Liver (tissue), 3 donors: ENCODE measurements at regions not wholly inside any gene's neighbourhood (a gene's known extent, or its start where the extent isn't known, plus 50 kb on each side); places are given as distances from the start of the nearest gene placed in this dataset.

Experiments
- HNF4G ChIP-seq: IDR thresholded peaks from 2 replicates; pipeline ENCODE4 v1.6.1; 2016; ENCODE audit warnings: antibody characterized with exemption
- JUND ChIP-seq, 2 donors: IDR thresholded peaks; 2 replicates each; pipeline ENCODE4 v1.6.1; 2016; ENCODE audit warnings: antibody characterized with exemption in 2 of 2
- MAX ChIP-seq: IDR thresholded peaks from 2 replicates; pipeline ENCODE4 v1.6.1; 2016; ENCODE audit warnings: antibody characterized with exemption
- RXRA ChIP-seq, 2 donors: IDR thresholded peaks; 2 replicates each; pipeline ENCODE4 v1.6.1; 2017 to 2018; ENCODE audit warnings: antibody characterized with exemption in 2 of 2, mild to moderate bottlenecking in 1 of 2
- SP1 ChIP-seq: IDR thresholded peaks from 2 replicates; pipeline ENCODE4 v1.6.1; 2018; ENCODE audit warnings: antibody characterized with exemption, mild to moderate bottlenecking
- TAF1 ChIP-seq: conservative IDR thresholded peaks from 2 replicates; pipeline ENCODE4 v1.6.1; 2016; ENCODE audit warnings: antibody characterized with exemption, mild to moderate bottlenecking
- YY1 ChIP-seq: IDR thresholded peaks from 2 replicates; pipeline ENCODE4 v1.6.1; 2016; ENCODE audit warnings: antibody characterized with exemption, mild to moderate bottlenecking
- TF ChIP-seq, protein P1 (sequence below): fragments of 150-350 bp; IDR thresholded peaks from 2 replicates; pipeline ENCODE4 v1.5.1; 2017; ENCODE audit warnings: improper control_type of control experiment, low read depth, low read length; ENCODE audit not compliant: missing input control
- donor health status: healthy.
- donor health status: healthy.

DNA sequence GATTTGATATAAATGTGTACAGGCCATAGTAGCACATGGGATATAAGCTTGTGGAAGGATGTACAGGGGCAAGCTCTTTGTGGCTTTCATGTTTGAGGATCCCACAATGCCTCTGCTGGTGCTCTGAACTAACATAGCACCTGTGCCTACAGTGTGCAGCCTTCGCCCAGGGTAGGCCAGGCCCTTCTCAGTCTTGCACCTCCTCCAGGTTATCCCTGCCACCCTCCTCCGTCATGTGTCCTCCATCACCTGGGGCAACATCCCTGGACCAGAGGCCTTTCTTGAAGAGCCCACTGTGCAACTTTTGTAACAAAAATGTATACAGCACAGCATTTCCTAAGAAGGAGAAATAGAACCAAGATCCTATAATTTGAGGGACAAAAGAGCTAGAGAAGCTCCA lies 306.8 kb downstream of the IRS2 start:
- TF ChIP-seq YY1 (no peak), SP1 (no peak), TAF1 (no peak), HNF4G (no peak), MAX (no peak), JUND (IDR thresholded peaks at IDR 0.05) (no peak), RXRA (IDR thresholded peaks at IDR 0.05) (no peak)
- TF ChIP-seq, protein P1, sequence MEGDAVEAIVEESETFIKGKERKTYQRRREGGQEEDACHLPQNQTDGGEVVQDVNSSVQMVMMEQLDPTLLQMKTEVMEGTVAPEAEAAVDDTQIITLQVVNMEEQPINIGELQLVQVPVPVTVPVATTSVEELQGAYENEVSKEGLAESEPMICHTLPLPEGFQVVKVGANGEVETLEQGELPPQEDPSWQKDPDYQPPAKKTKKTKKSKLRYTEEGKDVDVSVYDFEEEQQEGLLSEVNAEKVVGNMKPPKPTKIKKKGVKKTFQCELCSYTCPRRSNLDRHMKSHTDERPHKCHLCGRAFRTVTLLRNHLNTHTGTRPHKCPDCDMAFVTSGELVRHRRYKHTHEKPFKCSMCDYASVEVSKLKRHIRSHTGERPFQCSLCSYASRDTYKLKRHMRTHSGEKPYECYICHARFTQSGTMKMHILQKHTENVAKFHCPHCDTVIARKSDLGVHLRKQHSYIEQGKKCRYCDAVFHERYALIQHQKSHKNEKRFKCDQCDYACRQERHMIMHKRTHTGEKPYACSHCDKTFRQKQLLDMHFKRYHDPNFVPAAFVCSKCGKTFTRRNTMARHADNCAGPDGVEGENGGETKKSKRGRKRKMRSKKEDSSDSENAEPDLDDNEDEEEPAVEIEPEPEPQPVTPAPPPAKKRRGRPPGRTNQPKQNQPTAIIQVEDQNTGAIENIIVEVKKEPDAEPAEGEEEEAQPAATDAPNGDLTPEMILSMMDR, result no peak
